Stimulated activated CD4-positive, alpha-beta T cell treated with anti-CD3 and anti-CD28 coated beads, Interleukin-1b, Interleukin-23, amount 100 ng/mL, for 4 hours (primary cell): ENCODE measurements at regions not wholly inside any gene's neighbourhood (a gene's known extent, or its start where the extent isn't known, plus 50 kb on each side); places are given as distances from the start of the nearest gene placed in this dataset.
"Not testable (repeated sequence)": the region's sequence is repeated elsewhere in the genome, so short reads cannot be mapped to it uniquely, and the experiment has no call there.

Source experiments
- DNase-seq, 2 donors: peaks; one replicate each; pipeline ENCODE4 v3.0.0-alpha.2; 2020; ENCODE audit warnings: low read depth in 2 of 2

DNA sequence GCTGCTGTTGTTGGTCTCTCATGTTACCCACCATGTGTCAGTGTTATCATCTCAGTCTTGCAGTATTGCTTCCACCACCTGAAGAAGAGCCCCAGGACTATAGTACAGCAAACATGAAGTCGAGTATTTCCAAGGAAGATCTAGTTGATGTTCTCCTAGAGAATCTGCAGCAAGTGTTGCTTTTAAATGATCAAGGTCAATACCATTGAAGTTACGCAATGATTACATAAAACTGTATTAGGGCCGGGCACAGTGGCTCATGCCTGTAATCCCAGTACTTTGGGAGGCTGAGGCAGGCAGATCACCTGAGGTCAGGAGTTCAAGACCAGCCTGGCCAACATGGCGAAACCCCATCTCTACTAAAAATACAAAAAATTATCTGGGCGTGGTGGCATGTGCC lies 173.9 kb downstream of the TJP1 start:
- DNase-seq: not testable (repeated sequence)

DNA sequence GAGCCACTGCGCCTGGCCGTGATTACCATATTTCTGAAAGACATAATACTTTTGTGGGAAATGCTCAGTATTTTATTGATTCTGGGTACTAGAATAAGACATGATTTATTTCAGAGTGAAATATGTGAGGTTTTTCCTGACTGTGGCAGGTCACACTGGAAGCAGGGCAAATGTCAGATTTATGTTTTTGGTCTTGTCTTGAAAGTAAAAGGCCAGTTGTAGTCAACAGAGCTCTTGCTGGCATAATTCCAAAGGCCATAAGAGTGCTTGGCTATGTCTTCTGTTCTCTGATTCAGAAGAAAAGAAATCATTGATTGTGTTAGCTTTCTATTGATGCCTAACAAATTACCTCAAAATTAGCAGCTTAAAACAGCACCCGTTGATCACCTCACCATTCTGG lies 176.4 kb downstream of the TJP1 start:
- no peak for DNase-seq

DNA sequence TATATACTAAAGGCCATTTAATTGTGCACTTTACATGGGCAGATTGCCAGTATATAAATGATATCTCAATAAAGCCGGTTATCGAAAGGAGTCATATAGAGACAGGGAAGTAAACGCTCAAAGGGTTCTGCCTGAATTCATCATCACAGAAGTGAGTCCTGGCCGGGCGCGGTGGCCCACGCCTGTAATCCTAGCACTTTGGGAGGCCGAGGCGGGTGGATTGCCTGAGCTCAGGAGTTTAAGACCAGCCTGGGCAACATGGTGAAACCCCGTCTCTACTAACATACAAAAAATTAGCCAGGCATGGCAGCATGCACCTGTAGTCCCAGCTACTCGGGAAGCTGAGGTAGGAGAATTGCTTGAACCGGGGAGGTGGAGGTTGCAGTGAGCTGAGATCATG lies 177.9 kb downstream of the TJP1 start:
- DNase-seq: not testable (repeated sequence)

DNA sequence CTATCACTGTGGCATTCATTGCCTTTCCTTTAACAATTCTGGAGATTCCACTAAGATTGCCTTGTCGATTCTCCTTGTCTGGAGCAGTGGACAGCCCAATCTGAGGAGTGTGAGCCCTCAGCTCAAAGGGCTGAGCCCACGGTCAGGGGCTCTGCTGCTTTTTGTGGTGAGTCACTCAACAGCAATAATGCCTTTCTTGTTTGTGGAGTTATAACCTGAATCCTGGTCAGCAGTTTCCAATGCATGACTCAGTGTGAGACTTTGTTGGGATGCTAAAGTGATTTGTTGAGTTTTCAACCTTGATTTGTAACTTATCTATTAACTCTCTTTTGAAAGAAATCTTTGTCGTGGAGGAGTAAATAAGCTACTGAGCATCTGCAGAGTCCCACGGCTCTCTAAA lies 183.5 kb downstream of the TJP1 start:
- DNase-seq: no peak

DNA sequence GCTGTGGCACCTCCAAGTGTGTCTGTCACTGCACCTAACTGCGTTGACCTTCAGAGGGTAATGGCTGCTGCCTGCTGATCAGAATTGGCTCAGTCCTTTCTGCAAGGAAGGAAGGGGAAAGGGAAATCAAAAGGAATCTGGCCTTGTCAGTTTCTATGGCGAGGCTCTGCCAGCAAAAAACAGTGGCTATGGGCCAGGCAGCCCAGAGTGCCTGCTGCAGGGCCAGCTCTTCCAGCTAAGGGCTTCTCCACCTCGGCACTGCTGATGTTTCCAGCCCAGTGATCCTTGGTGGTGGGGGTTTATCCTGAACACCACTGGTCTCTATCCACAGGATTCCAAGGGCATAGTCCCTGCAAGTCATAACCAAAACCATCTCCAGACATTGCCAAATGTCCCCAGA lies 184.3 kb downstream of the TJP1 start:
- no peak for DNase-seq

DNA sequence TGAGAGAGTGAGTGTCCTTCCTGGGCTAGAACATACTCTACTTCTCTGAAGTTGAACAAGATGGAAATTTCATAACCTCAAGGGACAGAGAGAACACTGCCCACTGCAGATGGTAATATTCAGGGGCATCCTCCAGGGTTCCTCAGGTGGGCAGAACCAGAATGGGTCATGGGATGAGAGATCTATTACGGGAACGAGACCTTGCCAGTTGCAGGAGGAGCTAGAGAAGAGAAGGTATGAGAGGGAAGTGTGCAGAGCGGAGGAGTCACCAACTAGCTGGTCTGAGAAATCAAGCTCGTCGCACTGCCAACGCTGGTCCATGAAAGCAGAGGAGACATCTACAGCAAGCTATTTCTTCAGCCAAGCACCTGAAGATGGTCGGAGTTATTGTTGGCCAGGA lies 184.7 kb downstream of the TJP1 start:
- no peak for DNase-seq

DNA sequence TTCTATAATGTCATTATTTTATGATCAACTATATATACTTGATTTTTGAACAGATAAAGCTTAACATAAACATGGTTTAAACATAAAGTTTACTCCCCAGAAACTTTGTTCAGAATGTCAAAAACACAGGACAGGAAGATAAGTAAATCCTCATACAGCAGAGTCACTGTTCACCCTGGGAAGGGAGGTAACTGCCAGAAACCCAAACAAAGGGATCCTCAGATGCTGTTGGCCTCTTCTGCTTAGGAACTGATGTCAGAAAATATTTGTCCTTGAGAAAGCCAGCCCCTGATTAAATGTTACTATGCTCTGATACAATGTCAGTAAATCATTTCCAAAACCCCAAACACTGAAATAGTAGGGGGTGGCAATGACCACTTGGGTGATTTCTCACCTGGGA lies 185.3 kb downstream of the TJP1 start:
- no peak for DNase-seq

DNA sequence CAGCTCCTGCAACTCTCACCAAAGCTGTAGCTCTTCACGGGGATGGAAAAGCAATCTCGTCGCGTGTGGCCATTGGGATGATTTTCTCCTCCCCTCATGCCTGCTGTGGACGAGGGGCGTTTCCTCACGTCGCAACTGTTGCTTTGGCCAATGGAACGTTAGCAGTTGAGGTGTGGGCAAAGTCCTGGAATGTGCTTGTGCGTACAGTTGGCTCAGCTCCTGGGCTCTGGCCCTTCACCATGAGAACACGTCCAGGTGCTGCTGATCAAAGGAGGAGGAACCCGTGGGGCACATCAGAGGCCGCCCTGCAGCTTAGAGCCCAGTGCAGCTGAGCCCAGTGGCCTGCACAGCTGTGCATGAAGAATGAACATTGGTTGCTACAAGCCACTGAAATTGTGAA lies 186.1 kb downstream of the TJP1 start:
- DNase-seq: no peak

DNA sequence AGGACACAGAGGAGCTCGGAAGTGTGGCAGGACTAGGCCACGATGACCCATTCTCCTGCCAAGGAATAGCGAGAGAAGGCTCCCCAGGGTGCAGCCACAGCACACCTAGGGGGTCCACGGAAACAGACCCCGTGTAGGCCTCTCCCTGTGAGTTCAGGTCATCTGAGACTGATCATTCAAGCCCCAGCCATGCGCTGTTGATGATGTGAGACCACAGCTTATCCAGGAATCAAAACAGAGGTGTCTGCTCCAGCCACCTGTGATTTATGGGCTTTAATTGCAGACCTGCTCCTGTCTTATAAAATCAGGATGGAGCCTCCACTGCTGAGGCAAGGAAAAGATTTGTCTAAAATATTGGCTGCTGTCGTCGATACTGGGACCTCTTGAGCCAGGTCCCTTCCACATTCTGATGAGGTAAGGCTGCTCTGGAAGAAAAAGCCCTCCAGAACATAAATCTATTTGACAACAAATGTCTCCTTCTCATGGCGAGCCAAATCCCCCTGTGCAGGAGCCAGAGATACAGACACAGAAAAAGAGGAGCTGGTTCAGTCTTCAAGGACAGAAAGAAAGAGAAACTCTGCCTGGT lies 186.7 kb downstream of the TJP1 start:
- no peak for DNase-seq

DNA sequence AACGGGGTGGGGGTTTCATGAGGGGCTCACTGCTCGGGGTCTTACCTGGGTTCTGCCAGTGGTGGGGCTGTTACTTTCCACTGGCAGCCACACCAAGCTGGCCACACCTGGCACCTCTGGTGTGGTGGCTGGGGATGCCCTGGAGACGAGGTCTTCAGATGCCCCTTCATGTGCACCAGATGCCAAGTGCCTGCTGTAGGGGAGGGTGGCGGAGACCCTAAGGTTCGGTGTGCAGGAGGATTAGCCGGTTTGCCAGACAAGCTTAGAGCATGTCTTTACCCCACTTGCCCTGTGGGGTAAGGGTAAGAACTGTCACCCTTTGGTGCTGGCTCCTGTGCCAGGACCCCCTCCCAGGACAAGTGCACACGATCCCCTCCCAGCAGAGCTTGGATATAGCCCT lies 188.3 kb downstream of the TJP1 start:
- DNase-seq: no peak

DNA sequence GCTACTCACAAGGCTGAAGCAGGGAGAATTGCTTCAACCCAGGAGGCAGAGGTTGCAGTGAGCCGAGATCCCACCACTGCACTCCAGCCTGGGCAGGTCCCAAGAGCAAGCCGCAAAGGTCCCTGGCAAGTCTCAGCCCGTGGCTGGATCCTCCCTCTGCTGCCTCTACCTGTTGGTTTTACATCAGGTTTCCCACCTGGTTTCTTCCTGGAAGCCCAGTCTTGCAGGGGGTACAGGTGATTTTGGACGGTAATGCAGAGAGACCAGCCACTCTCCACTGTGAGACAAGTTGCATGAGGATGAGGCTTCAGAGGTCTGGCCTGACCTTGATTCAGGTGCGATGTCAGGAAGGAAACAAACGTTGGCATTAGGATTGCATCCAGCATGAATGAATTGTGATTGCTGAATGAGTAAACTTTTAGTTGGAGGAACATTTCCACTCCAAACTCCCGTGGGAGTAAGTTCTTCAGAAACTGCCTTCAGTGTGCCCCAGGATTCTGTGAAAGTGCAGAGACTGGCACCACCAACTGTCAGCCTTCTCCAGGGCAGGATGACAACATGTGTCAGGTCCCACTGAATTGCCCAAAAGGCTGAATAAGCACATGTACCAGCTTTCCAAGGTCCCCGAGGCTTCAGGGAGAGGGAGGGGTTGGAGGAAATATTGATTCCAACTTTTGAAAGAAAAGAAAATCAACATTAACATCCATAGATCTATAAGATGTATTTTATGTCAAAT lies 189.4 kb downstream of the TJP1 start:
- no peak for DNase-seq

DNA sequence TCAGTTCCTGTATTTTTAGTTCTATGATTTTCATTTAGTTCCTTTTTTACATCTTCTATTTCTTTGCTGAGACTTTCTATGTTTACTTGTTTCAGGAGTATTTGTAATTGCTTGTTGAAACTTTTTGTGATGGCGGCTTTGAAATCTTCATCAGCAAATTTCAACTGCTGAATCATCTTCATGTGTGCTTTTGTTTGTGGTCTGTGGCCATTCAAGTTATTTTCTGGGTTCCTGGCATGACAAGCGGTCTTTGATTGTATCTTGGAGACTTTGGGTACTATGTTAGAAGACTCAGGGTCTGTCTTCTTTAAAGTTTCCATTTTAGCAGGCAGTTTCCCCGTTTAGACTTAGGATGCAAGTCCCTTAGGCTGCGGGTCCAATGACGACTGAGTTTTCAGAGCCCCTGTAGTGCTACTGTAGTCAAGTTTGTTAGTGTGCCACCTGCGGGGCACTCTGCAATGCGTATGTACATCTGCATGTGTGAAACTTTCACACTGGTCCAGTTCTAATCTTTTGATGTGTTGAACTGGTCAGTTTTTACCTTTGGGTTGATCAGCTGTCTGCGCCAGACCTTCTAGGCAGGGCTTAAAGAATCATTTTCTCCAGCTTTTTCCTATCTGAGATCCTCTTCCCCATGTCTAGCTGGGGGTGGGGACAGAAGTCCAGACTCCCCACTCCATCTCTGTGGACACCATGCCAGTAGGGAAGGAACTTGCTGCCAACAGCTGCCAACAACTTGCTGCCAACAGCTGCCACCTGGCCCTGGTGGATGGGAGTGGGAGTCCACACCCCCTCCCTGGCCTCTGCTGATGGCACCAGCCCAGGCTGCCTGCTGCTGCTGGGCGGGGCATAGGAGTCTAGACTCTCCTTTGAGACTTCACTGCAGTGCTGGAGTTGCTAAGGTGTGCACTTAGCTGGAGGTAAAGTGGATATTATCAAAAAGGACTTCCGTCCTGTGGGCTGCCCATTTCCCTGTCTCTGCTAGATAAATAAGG lies 190.9 kb downstream of the TJP1 start:
- DNase-seq: no peak

DNA sequence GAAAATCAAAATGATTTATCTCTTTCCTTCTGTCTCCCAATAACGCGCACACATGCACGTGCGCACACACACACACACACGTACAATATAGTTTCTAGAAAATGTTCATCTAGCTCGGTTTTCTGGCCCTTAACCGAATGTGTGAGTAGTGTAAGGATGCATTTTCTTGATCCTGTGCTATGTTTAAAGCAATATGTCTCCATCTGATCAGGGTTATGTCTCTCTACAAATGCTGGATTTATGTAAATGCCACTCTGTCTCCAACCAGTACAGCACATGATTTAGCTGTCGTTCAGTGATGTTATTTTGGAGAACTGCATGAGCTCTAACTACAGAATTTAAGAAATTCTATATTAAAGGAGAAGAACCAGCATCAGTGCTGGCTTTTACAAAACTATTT lies 198.0 kb downstream of the TJP1 start:
- DNase-seq: no peak

DNA sequence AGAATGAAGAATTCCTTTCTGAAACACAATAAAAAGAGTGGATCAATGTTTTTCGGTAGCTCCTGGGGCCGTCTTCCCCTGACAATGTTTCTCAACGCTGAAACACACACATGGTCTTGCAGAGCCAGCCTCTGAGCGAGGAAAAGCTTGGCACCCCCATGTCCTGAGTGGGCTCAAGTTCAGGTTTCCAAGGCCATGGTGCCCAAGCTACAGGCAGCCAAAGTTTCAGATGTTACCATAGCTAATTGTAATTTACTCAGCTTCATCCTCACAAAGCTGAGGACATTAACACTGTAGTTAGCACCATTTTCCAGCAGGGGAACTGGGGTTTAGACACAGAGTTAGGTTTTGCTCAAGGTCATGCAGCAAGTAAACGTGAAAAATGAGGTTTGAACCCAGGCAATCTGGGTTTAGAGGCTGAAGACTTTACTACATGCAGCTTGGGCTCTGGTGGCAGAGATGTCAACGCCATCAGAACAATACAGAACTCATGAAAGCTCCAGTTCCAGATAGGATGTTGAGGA lies 199.1 kb downstream of the TJP1 start:
- DNase-seq: no peak

DNA sequence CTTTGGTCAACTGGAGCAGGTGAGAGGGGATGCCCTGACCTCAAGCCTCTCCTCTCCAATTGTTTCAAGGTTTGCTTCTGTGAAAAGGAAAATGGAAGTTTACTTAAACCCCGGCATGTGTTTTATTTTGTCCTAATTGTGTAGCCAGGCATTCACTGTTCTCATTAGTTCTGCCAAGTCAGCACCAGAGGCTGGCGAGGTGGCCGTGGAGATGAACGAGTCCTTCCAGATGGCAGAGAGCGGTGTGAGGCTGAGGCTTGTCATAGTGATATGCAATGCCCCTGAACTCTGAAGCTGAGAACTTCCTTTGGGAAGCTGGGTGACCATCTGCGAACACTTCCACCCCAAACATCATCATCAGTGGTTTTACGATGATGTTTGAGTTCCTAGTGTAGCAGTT lies 199.6 kb downstream of the TJP1 start:
- DNase-seq: no peak

DNA sequence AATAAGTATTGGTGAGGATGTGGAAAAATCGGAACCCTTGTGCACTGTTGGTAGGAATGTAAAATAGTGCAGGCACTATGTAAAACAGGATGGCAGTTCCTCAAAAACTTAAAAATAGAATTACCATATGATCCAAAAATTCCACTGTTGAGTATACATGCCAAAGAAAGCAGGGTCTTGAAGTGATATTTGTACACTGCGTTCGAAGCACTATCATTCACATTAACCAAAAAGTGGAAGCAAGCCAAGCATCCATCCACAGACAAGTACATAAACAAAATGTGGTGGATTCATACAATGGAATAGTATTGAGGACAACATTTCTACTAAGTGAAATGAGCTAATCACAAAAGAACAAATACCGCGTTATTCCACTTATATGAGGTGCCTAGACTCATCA lies 200.7 kb downstream of the TJP1 start:
- DNase-seq: no peak

DNA sequence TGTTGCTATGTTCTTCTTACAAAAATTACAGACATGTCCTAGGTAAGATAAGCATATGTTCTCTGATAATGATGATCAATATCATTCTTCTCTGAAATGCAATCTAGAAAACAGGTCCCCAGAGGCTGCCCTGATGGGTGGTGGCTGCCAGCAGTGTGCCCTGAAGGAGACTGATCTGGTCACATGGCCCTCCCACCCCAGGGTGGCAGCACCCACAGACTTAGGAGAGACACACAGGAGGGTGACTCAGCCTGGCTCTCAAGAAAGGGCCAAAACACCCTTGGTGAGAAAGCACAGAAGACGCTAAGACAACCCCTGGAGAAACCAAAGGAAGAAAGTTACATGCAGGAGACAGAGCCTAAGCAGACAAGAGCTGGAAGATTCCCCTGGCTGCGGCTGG lies 203.7 kb downstream of the TJP1 start:
- no peak for DNase-seq

DNA sequence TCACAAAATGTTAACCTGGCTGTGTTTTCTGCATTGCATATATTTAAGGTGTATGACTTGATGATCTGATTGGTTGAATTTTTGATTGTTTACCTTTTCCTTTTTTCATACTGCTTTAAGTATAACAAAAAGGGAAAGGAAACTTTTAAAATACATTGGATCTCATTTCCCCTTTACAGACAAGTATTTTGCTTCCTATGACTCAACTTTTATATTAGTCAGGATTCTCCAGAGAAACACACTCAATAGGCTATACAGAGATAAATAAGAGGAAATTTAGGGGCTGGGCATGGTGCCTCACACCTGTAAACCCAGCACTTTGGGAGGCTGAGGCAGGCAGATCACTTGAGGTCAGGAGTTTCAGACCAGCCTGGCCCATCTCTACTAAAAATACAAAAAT lies 205.8 kb downstream of the TJP1 start:
- no peak for DNase-seq

DNA sequence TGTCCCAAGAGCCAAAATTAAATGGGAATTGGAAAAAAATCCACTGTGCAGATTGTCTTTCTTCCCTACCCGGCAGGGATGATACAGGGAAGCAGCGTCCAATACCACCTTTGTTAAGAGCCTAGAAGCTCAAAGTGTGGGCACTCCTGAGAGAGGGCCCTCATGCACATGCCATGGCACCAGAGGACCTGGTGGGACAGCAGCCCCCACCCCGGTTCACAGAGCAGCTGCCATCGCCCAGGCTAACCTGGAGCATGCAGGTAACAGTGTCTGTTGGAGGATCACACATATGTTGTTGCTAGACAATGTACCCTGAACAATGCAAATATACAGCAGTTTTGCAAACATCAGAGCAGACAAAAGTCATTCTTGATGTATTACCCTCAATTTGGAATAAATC lies 206.5 kb downstream of the TJP1 start:
- no peak for DNase-seq

DNA sequence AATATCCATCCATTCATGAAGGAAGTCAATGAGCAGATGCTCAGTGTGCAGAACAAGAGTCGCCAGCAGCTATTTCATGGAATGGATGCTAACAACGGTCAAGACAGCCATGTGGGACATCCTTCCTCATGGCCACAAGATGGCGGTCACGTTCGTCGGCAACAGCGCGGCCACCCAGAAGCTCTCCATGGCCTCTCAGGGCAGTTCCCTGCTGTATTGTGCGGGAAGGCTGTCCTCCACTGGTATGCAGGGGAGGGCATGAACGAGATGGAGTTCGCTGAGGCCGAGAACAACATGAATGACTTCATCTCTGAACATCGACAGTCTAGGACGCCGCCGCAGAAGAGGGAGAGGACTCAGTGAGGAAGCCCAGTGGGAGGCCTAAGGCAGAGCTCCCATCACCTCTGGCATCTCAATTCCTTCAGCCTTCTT lies 208.3 kb downstream of the TJP1 start:
- no peak for DNase-seq

DNA sequence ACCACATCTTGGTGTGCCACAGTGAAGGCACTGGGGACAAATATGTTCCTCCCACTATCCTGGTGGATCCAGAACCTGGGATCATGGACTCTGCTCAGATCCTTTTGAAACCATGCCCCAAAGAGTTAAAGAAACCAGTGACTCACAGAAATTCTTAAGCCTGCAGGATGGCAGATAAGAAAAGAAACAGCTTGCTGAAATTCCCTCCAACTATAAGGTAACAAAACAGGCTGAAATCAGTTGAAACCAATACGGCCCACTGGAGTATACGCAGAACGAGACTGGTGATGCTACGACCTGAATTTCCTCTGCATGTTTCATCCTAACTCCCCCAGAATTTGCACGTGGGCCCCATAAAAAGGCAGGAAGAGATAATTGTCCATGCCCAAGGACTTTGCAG lies 209.6 kb downstream of the TJP1 start:
- DNase-seq: no peak

DNA sequence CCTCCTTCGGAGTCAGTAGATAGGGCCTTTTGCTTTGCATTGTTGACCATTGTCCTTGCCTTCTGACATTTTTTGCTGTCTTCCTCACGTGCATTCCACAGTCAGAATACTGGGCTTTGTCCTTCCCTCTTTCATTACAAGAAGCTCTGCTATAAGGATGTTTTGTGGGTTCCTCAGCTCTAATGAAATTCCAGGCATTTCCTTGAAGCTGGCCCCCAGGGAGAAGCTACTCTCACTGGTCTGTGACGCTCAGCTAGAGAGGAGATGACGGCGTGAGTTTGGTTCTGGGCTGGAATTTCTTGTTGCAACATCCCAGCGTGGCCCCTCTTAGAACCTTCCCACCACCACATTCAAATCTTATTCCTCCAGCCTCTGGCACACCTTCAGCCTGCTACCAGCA lies 210.2 kb downstream of the TJP1 start:
- DNase-seq: no peak
